T-helper 2 cell treated with Interferon-gamma antibody and Interleukin-4, amounts not matched to agents 100 ng/mL and 5 ng/mL, for 36 hours (primary cell): ENCODE measurements at regions not wholly inside any gene's neighbourhood (a gene's known extent, or its start where the extent isn't known, plus 50 kb on each side); places are given as distances from the start of the nearest gene placed in this dataset.

Experiments used
- intact Hi-C: fragments of 100-400 bp; cut with micrococcal nuclease; formaldehyde crosslinking; loops from one replicate; pipeline ENCODE4 v1.15.1; 2023

DNA sequence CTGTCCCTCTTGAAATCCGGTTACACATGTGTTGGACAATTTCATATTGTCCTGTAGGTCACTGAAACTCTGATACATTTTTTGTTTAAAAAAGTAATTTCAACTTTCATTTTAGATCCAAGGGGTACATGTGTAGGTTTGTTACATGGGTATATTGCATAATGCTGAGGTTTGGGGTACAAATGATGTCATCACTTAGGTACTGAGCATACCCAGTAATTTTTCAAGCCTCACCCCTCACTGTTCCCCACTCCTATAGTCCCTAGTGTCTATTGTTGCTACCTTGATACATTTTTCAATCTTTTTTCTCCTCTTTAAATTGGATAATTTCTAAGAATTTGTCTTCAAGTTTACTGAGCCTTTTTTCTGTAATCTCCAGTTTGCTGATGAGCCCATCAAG lies 483.0 kb downstream of the DHX35 start:
- intact Hi-C loops: no loop called here

DNA sequence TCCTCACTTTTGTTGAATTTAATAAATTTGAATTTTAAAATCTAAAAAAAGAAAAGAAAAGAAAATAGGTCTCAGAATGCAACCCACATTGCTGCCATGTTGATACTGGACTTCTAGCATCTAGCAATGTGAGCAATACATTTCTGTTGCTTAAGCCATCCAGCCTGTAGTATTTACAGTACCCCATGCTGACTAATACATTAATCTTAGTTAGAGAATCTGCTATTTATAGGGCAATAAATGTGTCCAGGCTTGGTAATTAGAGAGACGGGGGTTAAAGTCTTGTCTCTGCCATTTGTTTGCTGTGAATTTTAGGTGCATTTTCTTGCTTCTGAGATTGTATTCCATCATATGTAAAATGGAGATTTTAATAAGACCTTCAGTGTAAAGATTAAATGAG lies 471.3 kb downstream of the DHX35 start:
- intact Hi-C loops: no loop called here

DNA sequence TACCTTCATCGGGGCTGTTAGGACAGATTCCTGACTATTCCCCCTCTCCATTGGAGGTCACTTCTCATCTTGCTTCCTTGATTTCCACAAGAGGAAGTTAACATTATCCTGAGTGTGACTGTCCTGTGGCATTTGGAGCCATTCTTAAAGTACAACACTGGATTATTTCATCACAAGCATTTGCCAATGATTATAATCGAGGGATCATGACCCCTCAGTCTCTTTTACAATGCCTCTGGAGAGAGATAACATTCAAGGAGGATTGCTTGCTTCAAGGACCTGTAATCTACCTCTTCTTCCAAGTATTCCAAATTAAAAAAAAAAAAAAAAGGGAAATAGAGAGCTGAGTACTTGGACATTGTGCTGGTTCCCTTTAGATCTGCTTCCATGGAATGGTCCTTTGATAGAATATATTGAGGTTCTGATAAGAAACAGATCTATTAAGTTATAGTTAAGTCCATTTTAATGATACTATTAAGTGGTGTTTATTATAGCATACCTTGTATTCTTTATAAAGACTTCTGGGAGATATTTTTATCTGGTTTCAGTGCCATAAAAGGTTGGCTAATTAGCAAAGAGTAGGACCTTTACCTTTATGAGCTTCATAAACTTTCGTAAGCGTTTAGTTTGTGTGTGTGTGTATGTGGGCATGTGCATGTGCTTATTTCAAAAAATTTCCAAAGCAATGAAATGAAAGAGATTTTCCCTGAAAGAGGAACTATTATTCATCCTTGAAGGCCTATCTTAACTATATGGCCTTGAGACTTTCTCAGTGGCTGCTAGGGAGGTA lies 469.1 kb downstream of the DHX35 start:
- intact Hi-C loops: no loop called here

DNA sequence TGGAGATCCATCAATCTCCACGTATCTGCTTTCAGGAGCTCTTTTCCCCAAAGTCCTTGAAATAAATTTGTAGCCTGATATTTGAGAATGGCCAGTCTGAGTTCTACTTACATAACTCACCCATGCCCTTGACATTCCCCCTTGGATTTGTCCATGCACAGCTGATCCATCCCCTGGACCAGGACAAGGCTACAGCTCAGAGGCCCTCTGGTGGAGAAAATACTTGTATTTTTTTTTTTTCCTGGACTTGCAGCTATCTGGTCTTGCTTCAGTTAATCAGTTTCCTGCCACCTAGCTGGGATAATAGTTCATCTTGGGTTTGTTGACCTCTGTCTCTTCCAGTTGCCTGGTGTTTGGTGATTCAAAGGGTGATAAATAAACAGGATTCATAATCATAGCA lies 467.6 kb downstream of the DHX35 start:
- intact Hi-C loops: no loop called here

DNA sequence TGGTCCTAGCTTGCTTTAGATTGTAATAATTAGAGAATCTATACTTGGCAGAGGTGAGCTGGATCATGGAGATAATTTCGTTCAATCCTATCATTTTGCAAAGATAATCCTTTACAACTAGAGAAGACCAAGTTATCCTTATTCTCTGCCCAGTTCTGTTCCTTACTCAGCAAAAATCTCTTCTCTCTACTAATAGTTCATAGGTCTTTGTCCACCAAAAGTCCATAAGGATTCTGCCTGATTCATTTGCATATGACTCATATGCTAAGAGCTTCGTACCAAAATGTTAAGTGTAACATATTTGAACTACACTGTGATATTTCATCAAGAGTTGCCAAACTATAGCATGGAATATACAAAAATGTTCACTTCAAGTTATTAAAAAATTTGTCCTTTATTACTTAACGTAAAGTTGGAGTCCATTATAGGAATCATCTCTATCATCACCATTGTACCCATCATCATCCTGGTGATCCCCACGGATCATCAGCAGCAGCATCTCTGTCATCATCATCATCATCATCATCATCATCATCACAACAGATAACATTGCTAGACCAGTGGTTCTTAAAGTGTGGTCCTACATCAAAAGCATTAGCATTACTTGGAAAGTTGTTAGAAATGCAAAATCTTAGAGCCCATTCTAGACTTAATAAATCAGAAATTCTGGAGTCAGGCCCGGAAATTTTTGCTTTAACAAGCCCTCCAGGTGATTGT lies 463.0 kb downstream of the DHX35 start:
- intact Hi-C loops: no loop called here

DNA sequence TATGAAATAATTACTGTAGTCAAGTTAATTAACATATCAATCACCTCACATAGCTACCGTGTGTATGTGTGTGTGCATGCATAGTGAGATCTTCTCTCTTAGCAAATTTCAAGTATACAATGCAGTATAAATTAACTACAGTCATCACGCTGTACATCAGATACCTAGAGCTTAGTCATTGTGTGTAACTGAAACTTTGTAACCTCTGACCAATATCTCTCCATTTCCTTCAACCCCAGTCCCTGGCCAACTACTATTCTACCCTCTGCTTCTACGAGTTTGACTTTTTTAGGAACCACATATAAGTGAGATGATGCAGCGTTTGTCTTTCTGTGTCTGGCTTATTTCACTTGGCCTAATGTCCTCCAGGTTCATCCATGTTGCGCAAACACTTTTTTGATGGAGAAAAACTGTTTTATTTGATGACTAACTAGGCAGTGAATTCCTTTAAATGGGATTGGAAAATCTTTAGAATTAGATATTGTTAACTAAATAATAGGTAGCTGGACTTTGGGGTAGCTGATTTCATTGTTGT lies 459.5 kb downstream of the DHX35 start:
- intact Hi-C loops: no loop called here

DNA sequence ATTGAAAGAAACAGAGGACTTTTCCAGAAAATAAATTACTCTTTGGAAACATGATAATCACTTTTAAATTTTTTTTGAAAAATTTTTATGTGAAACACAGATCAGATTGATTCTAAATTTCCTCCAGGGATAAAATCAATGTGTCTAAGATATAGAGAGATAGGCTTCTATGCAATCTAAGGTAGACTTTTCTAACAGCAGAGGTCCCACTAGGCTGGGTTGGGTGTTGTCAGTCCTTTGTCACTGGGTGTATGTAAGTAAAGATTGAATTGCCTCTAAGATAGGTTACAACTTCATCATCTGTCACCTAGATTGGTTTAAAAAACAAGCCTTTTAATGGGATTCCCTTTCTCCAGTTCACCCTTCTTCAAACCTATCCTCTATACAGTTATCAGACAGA lies 449.9 kb downstream of the DHX35 start:
- intact Hi-C loops: no loop called here

DNA sequence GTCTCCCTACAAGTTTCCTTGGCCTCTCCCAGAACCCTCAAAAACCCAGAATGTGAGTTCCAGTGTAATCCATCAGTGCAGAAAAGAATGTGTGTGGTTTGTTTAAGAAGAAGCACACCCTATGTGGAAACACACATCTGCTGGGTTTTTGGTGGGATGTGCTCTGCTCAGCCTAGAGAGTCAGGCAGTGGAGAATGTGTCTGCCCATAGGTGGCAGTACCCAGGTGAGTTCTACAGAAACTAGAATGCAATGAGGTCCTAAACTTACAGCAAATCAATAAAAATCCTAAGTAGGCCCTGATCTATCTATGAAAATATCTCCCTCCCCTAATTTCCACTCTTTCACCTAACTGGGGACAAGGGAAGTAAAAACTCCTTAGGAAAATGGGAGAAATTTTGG lies 437.3 kb downstream of the DHX35 start:
- intact Hi-C loops: no loop called here

DNA sequence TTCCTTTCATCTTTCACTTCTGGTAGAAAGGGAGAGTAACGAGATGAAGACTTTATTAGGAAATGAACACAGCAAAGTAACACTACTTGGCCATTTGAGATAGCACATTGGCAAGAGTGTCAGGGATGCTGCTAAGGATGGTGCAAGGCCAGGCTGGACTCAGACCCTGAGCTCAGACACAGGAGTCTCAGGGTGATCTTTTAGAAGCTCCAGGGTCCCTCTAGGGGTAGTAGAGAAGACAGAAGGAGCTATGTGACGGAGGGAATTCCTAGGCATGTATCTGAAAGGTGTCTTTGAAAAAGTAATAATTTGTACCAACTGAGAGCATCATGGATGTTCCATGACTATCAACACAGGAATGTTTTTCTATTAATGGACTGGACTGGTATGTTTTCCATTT lies 436.5 kb downstream of the DHX35 start:
- intact Hi-C loops: no loop called here

DNA sequence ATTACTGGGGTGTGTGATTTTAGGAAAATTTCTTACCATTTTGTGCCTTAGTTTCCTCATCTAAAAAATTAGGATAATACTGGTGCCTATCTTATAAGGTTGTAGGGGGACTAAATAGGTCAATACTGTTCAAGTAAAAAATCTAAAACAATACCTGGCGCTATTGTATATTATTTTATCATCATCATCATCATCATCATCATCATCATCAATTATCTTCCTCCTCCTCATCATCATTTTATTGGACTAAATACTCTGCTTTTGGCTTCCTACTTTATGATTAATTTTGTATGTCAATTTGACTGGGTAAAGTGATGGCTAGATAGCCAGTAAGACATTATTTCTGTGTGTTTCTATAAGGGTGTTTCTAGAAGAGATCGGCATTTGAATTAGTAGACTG lies 435.5 kb downstream of the DHX35 start:
- intact Hi-C loops: no loop called here

DNA sequence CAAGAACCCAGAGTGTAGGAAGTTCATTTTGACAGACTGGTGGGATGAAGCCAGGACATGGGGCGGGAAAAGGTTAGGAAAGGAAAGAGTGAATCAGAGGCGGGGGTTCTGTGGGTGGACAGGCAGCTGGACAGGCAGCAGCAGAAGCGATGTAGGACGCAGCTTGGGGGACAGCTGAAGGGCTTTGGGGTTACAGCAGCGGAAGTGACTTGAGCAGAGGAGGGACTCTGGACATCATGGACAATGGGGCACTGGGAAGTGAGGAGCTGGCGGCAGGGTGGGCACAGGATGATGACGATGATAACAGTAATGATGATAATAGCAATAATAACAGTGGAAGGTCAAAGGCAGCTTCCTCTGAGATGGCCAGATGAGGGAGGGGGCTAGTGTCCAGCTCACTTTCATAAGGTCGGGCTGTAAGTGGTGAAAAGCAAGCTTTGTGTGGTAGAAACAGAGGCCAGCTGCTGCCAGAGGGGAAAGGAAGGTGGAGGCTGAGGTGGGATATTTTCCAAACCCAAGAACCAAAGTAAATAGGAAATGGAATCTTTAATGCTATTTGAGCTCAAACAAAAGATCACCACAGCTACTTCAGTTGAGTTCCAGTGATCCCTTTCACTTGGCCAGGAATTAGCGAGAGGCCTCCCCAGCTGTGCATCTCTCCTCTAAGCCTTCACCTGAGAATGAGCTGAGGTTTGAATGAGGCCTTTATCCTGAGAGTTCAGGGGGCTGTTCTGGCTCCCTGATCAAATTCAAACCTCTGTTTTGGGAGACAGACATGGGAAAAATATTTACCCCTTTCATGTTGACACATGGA lies 433.5 kb downstream of the DHX35 start:
- intact Hi-C loops: no loop called here

DNA sequence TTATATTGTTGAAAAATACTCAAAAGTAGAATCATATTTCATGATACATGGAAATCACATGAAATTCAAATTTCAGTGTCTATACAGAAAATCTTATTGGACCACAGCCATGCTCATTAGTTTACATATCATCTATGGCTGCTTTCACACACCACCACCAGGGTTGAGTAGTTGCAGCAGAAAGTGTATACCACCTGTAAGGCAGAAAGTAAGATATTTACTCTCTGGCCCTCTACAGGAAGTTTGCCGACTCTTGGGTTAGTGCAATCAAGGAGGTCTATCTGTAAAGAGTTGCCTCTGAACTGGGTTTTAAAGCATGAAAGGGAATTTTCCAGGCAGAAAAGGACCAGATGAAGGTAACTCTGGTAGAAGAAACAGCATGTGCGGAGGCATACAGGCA lies 432.3 kb downstream of the DHX35 start:
- intact Hi-C loops: no loop called here

DNA sequence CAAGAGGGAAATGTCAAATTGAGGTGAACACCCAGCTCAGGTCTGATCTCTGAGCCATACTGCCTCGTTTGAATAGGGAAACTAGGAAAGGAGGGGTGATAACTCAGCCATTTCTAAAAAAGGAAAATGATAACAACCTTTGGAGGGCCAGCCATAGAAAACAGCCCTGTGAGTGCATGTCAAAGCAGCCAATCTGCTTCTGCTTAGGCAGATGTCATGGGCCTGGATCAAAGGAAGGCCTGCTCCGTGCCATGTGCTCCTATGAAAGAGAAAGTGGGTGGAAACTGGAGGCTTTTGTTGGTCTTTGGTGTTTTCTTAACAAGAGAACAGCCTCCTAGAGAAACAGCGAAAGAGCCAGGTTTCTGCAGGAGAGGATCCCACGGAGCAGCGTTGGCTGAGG lies 428.0 kb downstream of the DHX35 start:
- intact Hi-C loops: no loop called here

DNA sequence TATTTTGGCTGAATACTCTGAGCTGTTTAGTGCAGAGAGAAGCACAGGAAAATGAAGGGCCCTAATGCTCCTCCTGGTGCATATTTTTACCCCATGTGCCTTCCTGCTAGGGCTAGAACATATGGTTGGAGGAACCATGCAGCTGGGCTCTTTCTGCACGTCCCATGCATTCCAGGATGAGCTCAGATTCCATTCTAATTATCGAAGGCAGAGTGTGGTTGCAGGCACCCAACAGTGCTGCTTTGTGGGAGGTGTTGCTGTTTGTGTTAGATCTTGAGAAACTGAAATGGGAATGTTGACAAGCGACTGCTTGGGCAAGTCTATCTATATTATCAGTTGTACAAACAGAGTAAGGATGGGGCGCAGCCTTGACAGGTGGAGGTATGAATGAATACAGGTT lies 419.5 kb downstream of the DHX35 start:
- intact Hi-C loops: no loop called here

DNA sequence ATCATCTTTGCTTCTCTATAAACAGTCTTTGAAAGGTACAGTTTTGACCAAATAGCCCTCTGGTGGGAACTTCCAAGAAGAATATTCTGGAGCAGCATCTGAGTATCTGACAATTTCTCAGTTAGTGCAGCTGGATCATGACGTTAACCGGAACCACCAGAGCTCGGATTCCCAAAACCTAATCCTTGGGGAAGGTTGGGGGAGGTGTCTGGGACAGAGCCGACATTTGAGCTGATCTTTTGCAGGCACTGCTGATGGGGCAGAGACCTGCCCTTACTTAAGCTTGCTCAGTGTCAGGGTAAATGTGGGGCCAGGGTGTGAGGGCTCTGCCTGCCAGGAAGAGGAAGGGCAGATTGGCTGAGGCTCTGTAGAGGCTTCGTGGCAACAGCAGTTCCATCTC lies 416.6 kb downstream of the DHX35 start:
- intact Hi-C loops: no loop called here

DNA sequence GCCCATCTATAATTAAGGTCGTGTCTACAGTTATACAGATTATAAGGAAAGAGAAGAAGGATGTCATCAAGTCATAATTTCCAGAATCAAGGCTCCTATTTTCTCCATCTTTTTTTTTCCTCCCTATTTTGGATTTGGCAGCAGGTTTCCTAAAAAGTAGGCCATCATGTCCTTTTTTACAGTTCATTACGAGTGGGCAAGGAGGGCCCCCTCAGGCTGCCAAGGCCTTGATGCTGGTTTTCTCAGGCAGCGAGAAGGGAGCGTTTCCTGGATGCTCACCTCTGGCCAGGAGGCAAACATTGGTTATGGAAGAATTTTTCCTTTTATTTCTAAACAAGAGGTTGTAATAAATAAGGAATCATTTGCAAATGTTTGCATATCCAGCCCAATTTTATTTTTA lies 414.6 kb downstream of the DHX35 start:
- intact Hi-C loops: no loop called here

DNA sequence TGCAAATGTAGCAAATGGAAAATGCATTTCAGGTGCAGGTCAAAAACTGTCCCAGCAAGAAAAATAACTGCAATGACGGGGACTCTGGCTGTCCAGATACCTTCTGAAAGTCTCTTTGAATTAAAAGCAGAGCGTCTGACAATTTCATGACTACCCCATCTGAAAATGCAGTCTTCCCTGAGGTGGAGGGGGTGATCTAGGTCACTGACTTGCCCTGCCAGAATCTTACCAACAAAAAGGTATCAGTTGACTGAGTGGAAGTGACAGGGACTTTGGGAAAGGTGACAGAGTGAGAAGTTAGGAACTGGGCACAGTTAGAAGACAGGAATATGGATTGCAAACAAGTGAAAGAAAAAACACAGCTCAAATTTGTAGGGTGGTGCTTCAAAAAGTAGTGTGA lies 402.2 kb downstream of the DHX35 start:
- intact Hi-C loops: no loop called here

DNA sequence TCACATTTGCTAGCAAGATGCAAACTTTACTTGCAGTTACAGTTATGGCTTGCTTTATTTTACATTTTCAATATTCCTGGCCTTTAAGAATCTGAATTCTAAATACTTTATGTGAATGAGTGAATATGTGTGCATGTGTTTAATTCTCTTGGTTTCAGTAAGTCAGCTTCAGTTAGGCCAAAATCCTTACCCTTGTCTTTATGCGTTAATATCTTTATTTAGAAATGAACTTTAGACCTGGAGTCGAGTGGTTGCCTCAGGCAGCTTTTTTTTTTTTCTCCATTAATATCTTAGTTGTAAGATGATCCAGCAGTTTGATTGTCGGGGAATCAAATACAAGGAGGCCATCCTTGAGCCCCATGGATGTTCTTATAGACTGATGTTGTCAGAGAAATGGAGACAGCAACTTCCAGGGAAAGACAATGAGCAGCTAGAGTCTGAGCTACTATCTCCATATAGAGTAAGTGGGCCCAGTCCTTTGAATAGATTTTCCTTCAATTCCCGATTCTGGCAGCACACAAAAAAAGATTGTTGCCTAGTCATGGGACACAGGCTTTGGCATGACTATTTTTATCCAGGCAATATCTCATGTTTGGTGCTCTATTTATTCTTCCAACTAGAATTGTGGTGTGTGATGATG lies 398.0 kb downstream of the DHX35 start:
- intact Hi-C loops: no loop called here

DNA sequence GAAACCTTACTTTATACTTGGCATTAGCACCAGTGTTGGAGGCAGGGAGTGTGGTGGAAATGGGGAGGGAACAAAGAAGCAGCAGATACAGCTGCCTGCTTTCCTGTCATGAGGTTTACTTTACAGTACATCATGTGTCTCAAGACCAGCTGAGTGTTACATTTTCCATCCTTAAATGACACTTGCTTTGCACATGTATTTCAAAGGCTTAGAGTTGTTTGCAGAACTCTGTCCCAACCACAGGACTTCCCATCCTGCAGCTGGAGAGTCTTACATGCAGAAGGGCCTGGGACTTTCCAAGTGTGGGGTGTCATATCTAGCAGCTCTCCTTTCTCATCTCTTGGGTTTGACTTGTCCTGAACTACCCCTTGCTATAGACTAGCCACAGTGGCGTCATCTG lies 395.9 kb downstream of the DHX35 start:
- intact Hi-C loops: no loop called here

DNA sequence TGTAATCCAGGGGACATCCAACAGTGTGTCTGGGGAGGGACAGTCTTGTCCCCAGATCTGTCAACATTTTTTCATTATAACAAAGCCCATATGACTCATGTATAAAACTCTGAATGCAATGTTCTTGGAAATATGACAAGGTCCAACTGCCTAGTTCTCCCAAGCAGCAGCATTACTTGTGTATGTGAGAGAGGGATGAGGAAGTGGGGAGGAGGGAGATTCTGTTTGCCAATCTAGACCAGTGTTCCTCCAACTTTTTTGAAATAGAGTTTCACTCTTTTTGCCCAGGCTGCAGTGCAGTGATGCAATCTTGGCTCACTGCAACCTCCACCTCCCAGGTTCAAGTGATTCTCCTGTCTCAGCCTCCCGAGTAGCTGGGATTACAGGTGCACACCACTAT lies 394.8 kb downstream of the DHX35 start:
- intact Hi-C loops: no loop called here

DNA sequence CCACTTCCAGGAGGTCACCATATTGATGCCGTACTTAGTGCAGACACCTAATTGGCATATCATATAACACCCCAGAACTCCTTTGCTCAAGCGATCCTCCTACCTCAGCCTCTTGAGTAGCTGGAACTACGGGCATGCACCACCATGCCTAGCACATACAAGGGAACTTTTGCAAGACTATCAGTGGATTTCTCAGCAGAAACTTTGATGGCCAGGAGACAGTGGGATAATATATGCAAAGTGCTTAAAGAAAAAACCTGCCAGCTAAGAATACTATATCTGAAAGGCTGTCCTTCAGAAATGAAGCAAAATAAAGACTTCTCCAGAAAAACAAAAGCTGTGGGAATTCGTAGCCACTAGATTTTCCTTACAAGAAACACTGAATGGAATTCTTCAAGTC lies 387.1 kb downstream of the DHX35 start:
- intact Hi-C loops: no loop called here

DNA sequence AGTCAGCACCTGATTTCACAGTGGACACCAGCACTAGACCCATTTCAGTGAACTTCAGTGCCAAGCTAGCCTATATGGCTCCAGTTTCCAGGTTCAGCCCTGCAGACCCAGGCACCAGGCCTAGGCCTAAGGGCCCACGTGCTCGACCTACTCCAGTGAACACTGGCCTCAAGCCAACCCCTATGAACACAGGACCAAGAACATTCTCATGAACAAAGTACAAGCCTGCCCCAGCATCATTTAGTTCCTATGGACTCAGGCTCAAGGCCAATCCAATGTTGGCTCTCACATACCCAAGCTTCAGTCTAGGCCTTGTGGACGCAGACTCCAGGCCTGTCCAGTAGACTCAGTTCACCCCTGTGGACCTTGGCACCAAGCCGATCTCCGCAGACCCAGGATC lies 385.5 kb downstream of the DHX35 start:
- intact Hi-C loops: no loop called here
